ENCODE measurements at regions not wholly inside any gene's neighbourhood (a gene's known extent, or its start where the extent isn't known, plus 50 kb on each side); places are given as distances from the start of the nearest gene placed in this dataset.

GRCh38 chr1:98288494-98288893 lies 367.7 kb upstream of the DPYD start:
- TF ChIP-seq, protein P1, sequence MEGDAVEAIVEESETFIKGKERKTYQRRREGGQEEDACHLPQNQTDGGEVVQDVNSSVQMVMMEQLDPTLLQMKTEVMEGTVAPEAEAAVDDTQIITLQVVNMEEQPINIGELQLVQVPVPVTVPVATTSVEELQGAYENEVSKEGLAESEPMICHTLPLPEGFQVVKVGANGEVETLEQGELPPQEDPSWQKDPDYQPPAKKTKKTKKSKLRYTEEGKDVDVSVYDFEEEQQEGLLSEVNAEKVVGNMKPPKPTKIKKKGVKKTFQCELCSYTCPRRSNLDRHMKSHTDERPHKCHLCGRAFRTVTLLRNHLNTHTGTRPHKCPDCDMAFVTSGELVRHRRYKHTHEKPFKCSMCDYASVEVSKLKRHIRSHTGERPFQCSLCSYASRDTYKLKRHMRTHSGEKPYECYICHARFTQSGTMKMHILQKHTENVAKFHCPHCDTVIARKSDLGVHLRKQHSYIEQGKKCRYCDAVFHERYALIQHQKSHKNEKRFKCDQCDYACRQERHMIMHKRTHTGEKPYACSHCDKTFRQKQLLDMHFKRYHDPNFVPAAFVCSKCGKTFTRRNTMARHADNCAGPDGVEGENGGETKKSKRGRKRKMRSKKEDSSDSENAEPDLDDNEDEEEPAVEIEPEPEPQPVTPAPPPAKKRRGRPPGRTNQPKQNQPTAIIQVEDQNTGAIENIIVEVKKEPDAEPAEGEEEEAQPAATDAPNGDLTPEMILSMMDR (conservative IDR thresholded peaks at IDR 0.05; ENCODE audit: low read depth, low read length): no peak
- no peak for TF ChIP-seq EZH2phosphoT487 (IDR thresholded peaks at IDR 0.05; ENCODE audit: borderline replicate concordance, low read length)
